ENCODE measurements at regions not wholly inside any gene's neighbourhood (a gene's known extent, or its start where the extent isn't known, plus 50 kb on each side); places are given as distances from the start of the nearest gene placed in this dataset.

DNA sequence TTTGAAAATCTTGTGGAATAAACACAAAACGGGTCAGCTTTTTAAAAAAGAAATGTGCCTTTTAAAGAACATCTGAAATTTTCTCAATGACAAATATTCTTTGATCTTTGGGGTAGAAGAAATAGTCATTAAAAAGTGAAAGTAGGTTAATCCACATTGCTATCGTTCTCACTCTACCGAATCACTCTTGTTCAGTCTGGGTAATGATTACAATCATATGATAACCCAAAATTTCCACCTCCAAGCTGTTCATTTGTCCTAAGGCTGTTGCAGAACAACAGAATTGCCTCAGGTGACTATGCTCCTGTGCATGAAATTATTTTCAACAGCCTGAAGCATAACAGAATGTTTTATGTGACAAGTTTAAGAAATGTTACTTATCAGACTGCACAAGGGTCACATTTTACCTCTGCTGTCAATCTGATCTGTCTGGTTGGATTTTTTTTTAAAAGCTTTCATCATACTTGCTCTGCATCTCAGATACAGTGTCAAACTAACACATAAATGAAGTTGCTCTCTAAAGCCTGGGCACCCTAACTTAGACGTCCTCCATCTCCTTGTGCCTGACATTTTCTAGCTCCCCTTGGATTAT is 227.3 kb downstream of the LURAP1L start:
- TF ChIP-seq, protein P1, sequence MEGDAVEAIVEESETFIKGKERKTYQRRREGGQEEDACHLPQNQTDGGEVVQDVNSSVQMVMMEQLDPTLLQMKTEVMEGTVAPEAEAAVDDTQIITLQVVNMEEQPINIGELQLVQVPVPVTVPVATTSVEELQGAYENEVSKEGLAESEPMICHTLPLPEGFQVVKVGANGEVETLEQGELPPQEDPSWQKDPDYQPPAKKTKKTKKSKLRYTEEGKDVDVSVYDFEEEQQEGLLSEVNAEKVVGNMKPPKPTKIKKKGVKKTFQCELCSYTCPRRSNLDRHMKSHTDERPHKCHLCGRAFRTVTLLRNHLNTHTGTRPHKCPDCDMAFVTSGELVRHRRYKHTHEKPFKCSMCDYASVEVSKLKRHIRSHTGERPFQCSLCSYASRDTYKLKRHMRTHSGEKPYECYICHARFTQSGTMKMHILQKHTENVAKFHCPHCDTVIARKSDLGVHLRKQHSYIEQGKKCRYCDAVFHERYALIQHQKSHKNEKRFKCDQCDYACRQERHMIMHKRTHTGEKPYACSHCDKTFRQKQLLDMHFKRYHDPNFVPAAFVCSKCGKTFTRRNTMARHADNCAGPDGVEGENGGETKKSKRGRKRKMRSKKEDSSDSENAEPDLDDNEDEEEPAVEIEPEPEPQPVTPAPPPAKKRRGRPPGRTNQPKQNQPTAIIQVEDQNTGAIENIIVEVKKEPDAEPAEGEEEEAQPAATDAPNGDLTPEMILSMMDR (IDR thresholded peaks at IDR 0.05), result no peak
- no peak for TF ChIP-seq POLR2A (IDR thresholded peaks at IDR 0.05)

Measured in heart left ventricle (tissue), 13 donors.